H1 (cell line): ENCODE measurements at regions not wholly inside any gene's neighbourhood (a gene's known extent, or its start where the extent isn't known, plus 50 kb on each side); places are given as distances from the start of the nearest gene placed in this dataset.

Experiments
- CTCF ChIA-PET: fragments of 300-600 bp; sonication (Branson Sonifier 250); formaldehyde crosslinking; loops from one replicate; lab custom pipeline; 2021; ENCODE audit not compliant: partially characterized antibody; lab: Charles Lee
- POLR2A ChIA-PET: fragments of 300-600 bp; sonication (Branson Sonifier 250); formaldehyde crosslinking; loops from one replicate; lab custom pipeline; 2021; ENCODE audit warnings: inconsistent platforms; ENCODE audit not compliant: partially characterized antibody; lab: Charles Lee
- DNase-seq, 2 experiments: peaks; one replicate each; pipeline versions ENCODE4 v3.0.0 to v3.0.0-alpha.2; 2010 to 2022; ENCODE audit warnings: low spot score in 2 of 2, low read depth in 1 of 2, mixed read lengths in 1 of 2
- FAIRE-seq: peaks from 2 replicates; lab custom pipeline; 2011; peaks lifted over from hg19 to GRCh38; lab: Jason Lieb, UNC
- H2AFZ ChIP-seq: 2 replicates; pipeline ENCODE4 v1.8.1; 2012; ENCODE audit warnings: low read length, inconsistent platforms
- H2AK5ac ChIP-seq: 2 replicates; pipeline ENCODE4 v1.6.1; 2013; ENCODE audit warnings: low read depth, low read length
- H2BK120ac ChIP-seq: replicated peaks from 2 replicates; pipeline ENCODE3; 2013; ENCODE audit warnings: low read depth, low read length, inconsistent platforms
- H2BK12ac ChIP-seq: 2 replicates; pipeline ENCODE4 v1.6.1; 2013; ENCODE audit warnings: low read depth, low read length
- H2BK15ac ChIP-seq: 2 replicates; pipeline ENCODE4 v1.6.1; 2013; ENCODE audit warnings: low read length
- H2BK20ac ChIP-seq: 2 replicates; pipeline ENCODE4 v1.6.1; 2013; ENCODE audit warnings: low read length
- H2BK5ac ChIP-seq: 2 replicates; pipeline ENCODE4 v1.6.1; 2013; ENCODE audit warnings: low read depth, low read length
- H3K14ac ChIP-seq: 2 replicates; pipeline ENCODE4 v1.6.1; 2013; ENCODE audit warnings: inconsistent platforms; ENCODE audit not compliant: insufficient read length
- H3K18ac ChIP-seq: 2 replicates; pipeline ENCODE4 v1.6.1; 2013; ENCODE audit warnings: low read length; ENCODE audit errors: extremely low read depth
- H3K23ac ChIP-seq: 2 replicates; pipeline ENCODE4 v1.6.1; 2013; ENCODE audit warnings: inconsistent platforms; ENCODE audit not compliant: insufficient read length
- H3K23me2 ChIP-seq: 2 replicates; pipeline ENCODE4 v1.6.1; 2013; ENCODE audit warnings: low read depth, low read length
- H3K27ac ChIP-seq: 2 replicates; pipeline ENCODE4 v1.6.1; 2011; ENCODE audit warnings: low read depth, low read length, inconsistent platforms
- H3K27me3 ChIP-seq, 4 experiments: replicated peaks in 1 of 4; 1 replicate in 1 of 4; 2 replicates in 3 of 4; pipeline versions ENCODE4 v1.6.1 to v1.8.1; 2011 to 2013; ENCODE audit warnings: low read length in 3 of 4, mild to moderate bottlenecking in 3 of 4, inconsistent platforms in 2 of 4, mixed read lengths in 2 of 4, moderate library complexity in 1 of 4; ENCODE audit not compliant: control insufficient read depth in 3 of 4, insufficient read depth in 3 of 4; ENCODE audit errors: extremely low read depth in 1 of 4
- H3K36me3 ChIP-seq, 4 experiments: 2 replicates each; pipeline versions ENCODE4 v1.6.1 to v1.8.1; 2011 to 2013; ENCODE audit warnings: mild to moderate bottlenecking in 4 of 4, low read length in 3 of 4, moderate library complexity in 2 of 4, control low read depth in 1 of 4, inconsistent platforms in 1 of 4; ENCODE audit not compliant: insufficient read depth in 4 of 4, control insufficient read depth in 2 of 4
- H3K4ac ChIP-seq: replicated peaks from 2 replicates; pipeline ENCODE3; 2013; ENCODE audit warnings: low read length, low read depth, mixed read lengths, inconsistent platforms; ENCODE audit not compliant: insufficient read length
- H3K4me1 ChIP-seq, 4 experiments: replicated peaks in 1 of 4; 1 replicate in 1 of 4; 2 replicates in 3 of 4; pipeline versions ENCODE4 v1.6.1 to v1.8.1; 2011 to 2013; ENCODE audit warnings: low read length in 3 of 4, inconsistent platforms in 2 of 4, mixed read lengths in 1 of 4; ENCODE audit not compliant: insufficient read depth in 4 of 4, control insufficient read depth in 3 of 4
- H3K4me2 ChIP-seq, 2 experiments: 2 replicates each; pipeline versions ENCODE4 v1.6.1 to v1.8.1; 2011 to 2013; ENCODE audit warnings: low read depth in 2 of 2, low read length in 2 of 2, control low read depth in 1 of 2, inconsistent platforms in 1 of 2, mild to moderate bottlenecking in 1 of 2; ENCODE audit not compliant: insufficient read depth in 1 of 2
- H3K4me3 ChIP-seq, 4 experiments: fragments of 200-600, 300-600 bp in 1 of 4; sonication (generic), shearing (Covaris generic), sonication (Bioruptor Twin) in 1 of 4; 2 replicates each; pipeline versions ENCODE4 v1.5.1 to v1.8.1; 2011 to 2016; ENCODE audit warnings: low read length in 4 of 4, low read depth in 3 of 4, control low read depth in 2 of 4, inconsistent platforms in 2 of 4, mild to moderate bottlenecking in 2 of 4, mixed read lengths in 1 of 4, moderate library complexity in 1 of 4; ENCODE audit not compliant: insufficient read depth in 2 of 4; ENCODE audit errors: extremely low read depth in 1 of 4
- H3K56ac ChIP-seq: replicated peaks from 2 replicates; pipeline ENCODE3; 2013; ENCODE audit warnings: low read depth, mild to moderate bottlenecking, mixed read lengths, low read length, inconsistent platforms; ENCODE audit not compliant: insufficient read length
- H3K79me1 ChIP-seq: 2 replicates; pipeline ENCODE4 v1.6.1; 2013; ENCODE audit warnings: low read depth, low read length, control low read depth
- H3K79me2 ChIP-seq, 2 experiments: 2 replicates each; pipeline versions ENCODE4 v1.6.1 to v1.8.1; 2012 to 2013; ENCODE audit warnings: low read length in 2 of 2, mild to moderate bottlenecking in 2 of 2, inconsistent platforms in 1 of 2; ENCODE audit not compliant: insufficient read depth in 2 of 2, control insufficient read depth in 1 of 2
- H3K9ac ChIP-seq, 4 experiments: replicated peaks in 1 of 4; 1 replicate in 1 of 4; 2 replicates in 3 of 4; pipeline versions ENCODE4 v1.6.1 to v1.8.1; 2011 to 2013; ENCODE audit warnings: low read depth in 3 of 4, low read length in 3 of 4, control low read depth in 2 of 4, mild to moderate bottlenecking in 2 of 4, moderate library complexity in 2 of 4, inconsistent platforms in 1 of 4; ENCODE audit errors: extremely low read depth in 1 of 4
- H3K9me3 ChIP-seq, 2 experiments: 2 replicates each; pipeline versions ENCODE4 v1.6.1 to v1.8.1; 2012 to 2013; ENCODE audit warnings: mild to moderate bottlenecking in 2 of 2, moderate library complexity in 2 of 2, control low read depth in 1 of 2, inconsistent platforms in 1 of 2, low read depth in 1 of 2, low read length in 1 of 2, mixed read lengths in 1 of 2; ENCODE audit not compliant: insufficient read depth in 2 of 2
- H4K20me1 ChIP-seq, 2 experiments: replicated peaks in 1 of 2; 2 replicates each; pipeline versions ENCODE3 to v1.8.1; 2011 to 2013; ENCODE audit warnings: inconsistent platforms in 2 of 2, low read length in 2 of 2, mild to moderate bottlenecking in 1 of 2; ENCODE audit not compliant: insufficient read depth in 2 of 2, control insufficient read depth in 1 of 2
- H4K5ac ChIP-seq: 2 replicates; pipeline ENCODE4 v1.6.1; 2013; ENCODE audit warnings: low read length, low read depth, mixed read lengths, inconsistent platforms; ENCODE audit not compliant: insufficient read length
- H4K8ac ChIP-seq: 2 replicates; pipeline ENCODE4 v1.8.0; 2013; ENCODE audit warnings: mild to moderate bottlenecking, moderate library complexity, low read length, inconsistent platforms; ENCODE audit not compliant: insufficient read depth; ENCODE audit errors: extremely low read depth
- H4K91ac ChIP-seq: replicated peaks from 2 replicates; pipeline ENCODE3; 2013; ENCODE audit warnings: low read length, mixed read lengths, inconsistent platforms; ENCODE audit not compliant: insufficient read length
- CBX8 ChIP-seq: fragments of 300-800, 300-1000 bp; sonication (generic); IDR thresholded peaks from 2 replicates; pipeline ENCODE4 v1.7.1; 2016; ENCODE audit warnings: low read depth, low read length, borderline replicate concordance
- EGR1 ChIP-seq: IDR thresholded peaks from 2 replicates; pipeline ENCODE4 v1.6.1; 2011; ENCODE audit warnings: low read depth, low read length, borderline replicate concordance
- GABPA ChIP-seq: IDR thresholded peaks from 2 replicates; pipeline ENCODE4 v1.6.1; 2011; ENCODE audit warnings: mild to moderate bottlenecking, low read length, moderate library complexity, borderline replicate concordance; ENCODE audit not compliant: insufficient read depth
- HDAC2 ChIP-seq, 2 experiments: fragments of 300-600 bp in 1 of 2; sonication (generic) in 1 of 2; IDR thresholded peaks; 2 replicates each; pipeline ENCODE4 v1.6.1; 2011 to 2012; ENCODE audit warnings: low read depth in 2 of 2, low read length in 2 of 2, mild to moderate bottlenecking in 2 of 2, moderate library complexity in 2 of 2, borderline replicate concordance in 1 of 2, inconsistent platforms in 1 of 2
- HDAC6 ChIP-seq: IDR thresholded peaks from one replicate; pipeline ENCODE4 v1.7.1; 2012; ENCODE audit warnings: low read depth, mild to moderate bottlenecking, inconsistent platforms, low read length, moderate library complexity
- KDM5A ChIP-seq: fragments of 200-600 bp; IDR thresholded peaks from 2 replicates; pipeline ENCODE4 v1.7.1; 2012; ENCODE audit warnings: mild to moderate bottlenecking, low read length, inconsistent platforms, mixed read lengths
- MAFK ChIP-seq: IDR thresholded peaks from 2 replicates; pipeline ENCODE4 v1.6.1; 2012; ENCODE audit warnings: low read depth, mild to moderate bottlenecking, improper control_type of control experiment, low read length
- NANOG ChIP-seq: IDR thresholded peaks from 2 replicates; pipeline ENCODE4 v1.6.1; 2011; ENCODE audit warnings: low read length, low read depth, mild to moderate bottlenecking, inconsistent platforms; ENCODE audit not compliant: insufficient read depth, poor library complexity, severe bottlenecking
- POU5F1 ChIP-seq: IDR thresholded peaks from 2 replicates; pipeline ENCODE4 v1.6.1; 2011; ENCODE audit warnings: low read depth, mild to moderate bottlenecking, low read length, moderate library complexity
- RFX5 ChIP-seq: IDR thresholded peaks from 2 replicates; pipeline ENCODE4 v1.6.1; 2011; ENCODE audit warnings: low read depth, low read length, improper control_type of control experiment, borderline replicate concordance
- SRF ChIP-seq: IDR thresholded peaks from 2 replicates; pipeline ENCODE4 v1.6.1; 2011; ENCODE audit warnings: mild to moderate bottlenecking, low read depth, low read length, moderate library complexity
- YY1 ChIP-seq: IDR thresholded peaks from 2 replicates; pipeline ENCODE4 v1.6.1; 2011; ENCODE audit warnings: low read depth, mild to moderate bottlenecking, low read length
- ZNF274 ChIP-seq: IDR thresholded peaks from 2 replicates; pipeline ENCODE4 v1.7.0; 2012; ENCODE audit warnings: low read length, borderline replicate concordance; ENCODE audit errors: extremely low read depth
- WGBS, 2 experiments: shearing (Covaris generic) in 1 of 2; methylation state at CpG; one replicate each; pipeline versions ENCODE4 v1.1.6 to v1.1.7; 2013 to 2015; ENCODE audit warnings: low lambda C conversion rate in 2 of 2, mixed read lengths in 2 of 2, inconsistent platforms in 1 of 2, low coverage in 1 of 2, missing lambda C conversion rate in 1 of 2; ENCODE audit not compliant: insufficient replicate concordance in 2 of 2, insufficient coverage in 1 of 2, insufficient read length in 1 of 2; ENCODE audit errors: extremely low coverage in 1 of 2, missing lambda C conversion rate in 1 of 2; 5-methylcytosine and 5-hydroxymethylcytosine counted together

GRCh38 chr2:128494640-128495321 is 176.1 kb upstream of the HS6ST1 start:
- DNase-seq (peak in 1 of 2 experiments; percentile 19), FAIRE-seq (no peak)
- Histone ChIP-seq H3K9me3 (peaks cover 0 to 4% of the 10 kb centered on the region in 2 experiments; a peak in 1 of 4 replicates), H2BK15ac (peak overlapping the region; percentile 89), H3K4me1 (peaks cover 14 to 38% (median 24%) of the 10 kb centered on the region in 4 experiments), H3K4me2 (no peak overlapping the region), H3K9ac (no peak overlapping the region), H2AK5ac (peak overlapping the region; percentile 78), H3K79me1 (no peaks in the 10 kb centered on the region), H4K8ac (no peak overlapping the region), H3K79me2 (no peaks in the 10 kb centered on the region), H2BK5ac (peak overlapping the region; percentile 18; the same call in 1 of the 2 replicates), H3K23ac (no peak overlapping the region), H3K23me2 (no peaks in the 10 kb centered on the region), H3K4ac (no peak overlapping the region), H3K4me3 (no peak overlapping the region), H2AFZ (no peak overlapping the region), H3K14ac (no peak overlapping the region), H3K27me3 (no peaks in the 10 kb centered on the region; a peak in 1 of 7 replicates), H3K36me3 (no peaks in the 10 kb centered on the region), H3K18ac (no peak overlapping the region), H4K20me1 (no peaks in the 10 kb centered on the region), H2BK12ac (peak overlapping the region; percentile 35; the same call in 1 of the 2 replicates), H4K5ac (no peak overlapping the region), H2BK120ac (no peak overlapping the region), H2BK20ac (peak overlapping the region; percentile 8; the same call in 1 of the 2 replicates), H4K91ac (no peak overlapping the region), H3K27ac (no peak overlapping the region), H3K56ac (no peak overlapping the region)
- ChIA-PET POLR2A (no interaction called here), CTCF (interaction anchor here (0.8 to 1.9 kb wide), 4 partner anchors 11 to 113 kb away, joined by 3 to 4 read pairs (median 3); no protein-coding TSS in a partner anchor)
- 84% methylated on average over 13 of the region's 13 CpGs; no CpG with 5 or more reads in 1 of the 2 experiments for WGBS, 2 experiments
- TF ChIP-seq ZNF274, result no peak
- TF ChIP-seq RFX5, result no peak
- no peak for TF ChIP-seq EGR1
- TF ChIP-seq HDAC2 (IDR thresholded peaks at IDR 0.05; ENCODE audit: borderline replicate concordance in 1 of 2, low read depth in 2 of 2, low read length in 2 of 2), result no peak
- TF ChIP-seq NANOG, result no peak
- TF ChIP-seq MAFK, result no peak
- TF ChIP-seq KDM5A, result no peak
- TF ChIP-seq POU5F1, result no peak
- TF ChIP-seq CBX8, result no peak
- no peak for TF ChIP-seq YY1
- no peak for TF ChIP-seq HDAC6
- TF ChIP-seq GABPA, result no peak
- TF ChIP-seq SRF, result no peak
